Astrocyte (in vitro differentiated cells and primary cell): ENCODE measurements at regions not wholly inside any gene's neighbourhood (a gene's known extent, or its start where the extent isn't known, plus 50 kb on each side); places are given as distances from the start of the nearest gene placed in this dataset.

ENCODE experiments used
- EZH2 ChIP-seq: IDR thresholded peaks from 2 replicates; pipeline ENCODE4 v1.6.1; 2012; ENCODE audit warnings: mild to moderate bottlenecking, low read length, inconsistent platforms; ENCODE audit not compliant: insufficient read depth
- TF ChIP-seq, protein P1 (sequence below): IDR thresholded peaks from 2 replicates; pipeline ENCODE4 v1.5.1; 2011; ENCODE audit warnings: low read depth, mild to moderate bottlenecking, inconsistent platforms, low read length, moderate library complexity; ENCODE audit not compliant: insufficient read depth

DNA sequence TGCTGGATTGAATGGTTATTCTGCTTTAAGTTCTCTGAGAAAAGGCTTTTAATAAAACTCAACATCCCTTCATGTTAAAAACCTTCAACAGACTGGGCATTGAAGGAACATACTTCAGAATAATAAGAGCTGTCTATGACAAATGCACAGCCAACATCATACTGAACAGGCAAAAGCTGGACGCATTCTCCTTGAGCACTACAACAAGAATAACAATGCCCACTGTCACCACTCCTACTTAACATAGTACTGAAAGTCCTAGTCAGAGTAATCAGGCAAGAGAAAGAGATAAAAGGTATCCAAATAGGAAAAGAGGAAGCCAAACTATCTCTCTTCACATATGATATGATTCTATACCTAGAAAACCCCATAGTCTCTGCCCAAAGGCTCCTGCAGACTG, 641.4 kb downstream of the IRS1 start:
- TF ChIP-seq, protein P1, sequence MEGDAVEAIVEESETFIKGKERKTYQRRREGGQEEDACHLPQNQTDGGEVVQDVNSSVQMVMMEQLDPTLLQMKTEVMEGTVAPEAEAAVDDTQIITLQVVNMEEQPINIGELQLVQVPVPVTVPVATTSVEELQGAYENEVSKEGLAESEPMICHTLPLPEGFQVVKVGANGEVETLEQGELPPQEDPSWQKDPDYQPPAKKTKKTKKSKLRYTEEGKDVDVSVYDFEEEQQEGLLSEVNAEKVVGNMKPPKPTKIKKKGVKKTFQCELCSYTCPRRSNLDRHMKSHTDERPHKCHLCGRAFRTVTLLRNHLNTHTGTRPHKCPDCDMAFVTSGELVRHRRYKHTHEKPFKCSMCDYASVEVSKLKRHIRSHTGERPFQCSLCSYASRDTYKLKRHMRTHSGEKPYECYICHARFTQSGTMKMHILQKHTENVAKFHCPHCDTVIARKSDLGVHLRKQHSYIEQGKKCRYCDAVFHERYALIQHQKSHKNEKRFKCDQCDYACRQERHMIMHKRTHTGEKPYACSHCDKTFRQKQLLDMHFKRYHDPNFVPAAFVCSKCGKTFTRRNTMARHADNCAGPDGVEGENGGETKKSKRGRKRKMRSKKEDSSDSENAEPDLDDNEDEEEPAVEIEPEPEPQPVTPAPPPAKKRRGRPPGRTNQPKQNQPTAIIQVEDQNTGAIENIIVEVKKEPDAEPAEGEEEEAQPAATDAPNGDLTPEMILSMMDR: no peak
- TF ChIP-seq EZH2: no peak
